Left ventricle myocardium superior (tissue), 1 donor: ENCODE measurements at regions not wholly inside any gene's neighbourhood (a gene's known extent, or its start where the extent isn't known, plus 50 kb on each side); places are given as distances from the start of the nearest gene placed in this dataset.
"Not testable (repeated sequence)": the region's sequence is repeated elsewhere in the genome, so short reads cannot be mapped to it uniquely, and the experiment has no call there.

Experiments
- ATAC-seq: fragments of 200-7000 bp; cut with Tn5 transposase; one replicate; pipeline ENCODE4 v1.9.1; 2020; ENCODE audit warnings: mild to moderate bottlenecking, moderate library complexity
- DNase-seq: peaks from one replicate; pipeline ENCODE4 v3.0.0-alpha.2; 2020
- intact Hi-C: fragments of 100-400 bp; cut with micrococcal nuclease; formaldehyde crosslinking; loops from one replicate; pipeline ENCODE4 v1.11.0; 2022
- donor health status: DM: no; HTN: yes; CAD: no; lungs with severe emphysema.

- ATAC-seq, intact Hi-C loops, DNase-seq: not testable (repeated sequence)
Measured at GRCh38 chr15:35238448-35238847, 153.4 kb upstream of the NANOGP8 start.

GRCh38 chr15:35229085-35229484, 144.0 kb upstream of the NANOGP8 start:
- ATAC-seq (no peak), DNase-seq (no peak)
- intact Hi-C loops, result no loop called here

- no peak for DNase-seq
- intact Hi-C loops, result loop anchor here (10.0 kb wide), 1 partner anchor 63 kb away; no protein-coding TSS in a partner anchor
- ATAC-seq, result no peak
Measured at GRCh38 chr15:35218215-35218614, 133.1 kb upstream of the NANOGP8 start.

GRCh38 chr15:35215093-35215492, 130.0 kb upstream of the NANOGP8 start:
- intact Hi-C loops, result loop anchor here (10.0 kb wide), 1 partner anchor 60 kb away; no protein-coding TSS in a partner anchor

GRCh38 chr15:35211240-35211902, 126.3 kb upstream of the NANOGP8 start:
- intact Hi-C loops, result loop anchor here (10.0 kb wide), 1 partner anchor 57 kb away; no protein-coding TSS in a partner anchor
- peak; percentile 75 for ATAC-seq
- no peak for DNase-seq

More at GRCh38 chr15:35215093-35215492, 130.0 kb upstream of the NANOGP8 start:
- DNase-seq (no peak), ATAC-seq (no peak)

- no peak for DNase-seq
- intact Hi-C loops, result loop anchor here (10.0 kb wide), 1 partner anchor 56 kb away; no protein-coding TSS in a partner anchor
- ATAC-seq, result no peak
Measured at GRCh38 chr15:35210370-35210769, 125.3 kb upstream of the NANOGP8 start.

GRCh38 chr15:35209838-35210237, 124.7 kb upstream of the NANOGP8 start:
- DNase-seq, result no peak
- intact Hi-C loops, result loop anchor here (10.0 kb wide), 1 partner anchor 55 kb away; no protein-coding TSS in a partner anchor
- no peak for ATAC-seq

- ATAC-seq (no peak), DNase-seq (no peak)
- intact Hi-C loops, result no loop called here
Measured at GRCh38 chr15:35208353-35208752, 123.3 kb upstream of the NANOGP8 start.

- DNase-seq (no peak), ATAC-seq (no peak)
- intact Hi-C loops, result no loop called here
Measured at GRCh38 chr15:35206060-35206675, 121.1 kb upstream of the NANOGP8 start.

GRCh38 chr15:35198197-35198596, 113.1 kb upstream of the NANOGP8 start:
- ATAC-seq, result no peak
- intact Hi-C loops, result no loop called here

GRCh38 chr15:35197754-35198153, 112.7 kb upstream of the NANOGP8 start:
- no peak for DNase-seq
- intact Hi-C loops, result no loop called here
- no peak for ATAC-seq

More at GRCh38 chr15:35198197-35198596, 113.1 kb upstream of the NANOGP8 start:
- no peak for DNase-seq

GRCh38 chr15:35197306-35197705, 112.2 kb upstream of the NANOGP8 start:
- ATAC-seq (no peak), DNase-seq (no peak)
- intact Hi-C loops, result no loop called here

GRCh38 chr15:35196273-35196672, 111.2 kb upstream of the NANOGP8 start:
- intact Hi-C loops, result no loop called here
- no peak for ATAC-seq
- DNase-seq, result no peak

GRCh38 chr15:35195649-35196048, 110.6 kb upstream of the NANOGP8 start:
- no peak for DNase-seq
- ATAC-seq, result no peak
- intact Hi-C loops, result no loop called here

GRCh38 chr15:35195031-35195430, 109.9 kb upstream of the NANOGP8 start:
- DNase-seq (no peak), ATAC-seq (no peak)
- intact Hi-C loops, result no loop called here

GRCh38 chr15:35194296-35194695, 109.2 kb upstream of the NANOGP8 start:
- intact Hi-C loops, result no loop called here
- DNase-seq (no peak), ATAC-seq (no peak)

- DNase-seq (no peak), ATAC-seq (no peak)
Measured at GRCh38 chr15:35191783-35192182, 106.7 kb upstream of the NANOGP8 start.

GRCh38 chr15:35186346-35186745, 101.3 kb upstream of the NANOGP8 start:
- intact Hi-C loops, result no loop called here
- no peak for DNase-seq
- no peak for ATAC-seq

More at GRCh38 chr15:35191783-35192182, 106.7 kb upstream of the NANOGP8 start:
- intact Hi-C loops, result no loop called here

GRCh38 chr15:35184646-35185045, 99.6 kb upstream of the NANOGP8 start:
- intact Hi-C loops, result no loop called here
- DNase-seq (no peak), ATAC-seq (no peak)

GRCh38 chr15:35182841-35183479, 97.9 kb upstream of the NANOGP8 start:
- ATAC-seq, result no peak
- intact Hi-C loops, result no loop called here
- DNase-seq, result no peak
